HepG2 (cell line): ENCODE measurements at regions not wholly inside any gene's neighbourhood (a gene's known extent, or its start where the extent isn't known, plus 50 kb on each side); places are given as distances from the start of the nearest gene placed in this dataset.

Experiments
- ATAC-seq: fragments of 200-7000 bp; cut with Tn5 transposase; 3 replicates; pipeline ENCODE4 v1.9.1; 2020; ENCODE audit warnings: mild to moderate bottlenecking, moderate library complexity
- BruUV-seq: library from RNA; stranded (reverse); fragments of 400-500 nt; replicated peaks from 2 replicates; lab custom pipeline; 2021; lab: Mats Ljungman, UMichigan
- CTCF ChIA-PET: fragments of 300-600 bp; formaldehyde crosslinking; extraction: SDS; loops from one replicate; lab custom pipeline; 2021; ENCODE audit warnings: low total read pairs, inconsistent platforms, low intra/inter-chr PET ratio; lab: Yijun Ruan, JAX
- POLR2A ChIA-PET: fragments of 350-600 bp; sonication (Branson Sonifier 250); formaldehyde crosslinking; loops from one replicate; lab custom pipeline; 2020; ENCODE audit warnings: antibody characterized with exemption, inconsistent platforms; lab: Yijun Ruan, JAX
- DNase-seq: peaks from one replicate; pipeline ENCODE4 v3.0.0-alpha.2; 2015; ENCODE audit warnings: low spot score
- FAIRE-seq: peaks from 3 replicates; lab custom pipeline; 2011; peaks lifted over from hg19 to GRCh38; lab: Jason Lieb, UNC
- H2AFZ ChIP-seq: one replicate; pipeline ENCODE4 v1.6.1; 2011; ENCODE audit warnings: low read length, inconsistent platforms
- H3K27ac ChIP-seq: fragments of 300-600 bp; 3 replicates; pipeline ENCODE4 v1.8.0; 2011; ENCODE audit warnings: mixed run types, mild to moderate bottlenecking, mixed read lengths, low read length, inconsistent platforms; ENCODE audit not compliant: insufficient read depth; ENCODE audit errors: extremely low read length
- H3K27me3 ChIP-seq, 2 experiments: fragments of 200-600 bp in 1 of 2; 2 replicates in 1 of 2; 3 replicates in 1 of 2; pipeline versions ENCODE4 v1.6.0 to v1.8.0; 2011; ENCODE audit warnings: low read length in 2 of 2, mild to moderate bottlenecking in 2 of 2, moderate library complexity in 2 of 2, inconsistent platforms in 1 of 2; ENCODE audit not compliant: insufficient read depth in 2 of 2, control insufficient read depth in 1 of 2
- H3K36me3 ChIP-seq, 2 experiments: fragments of 200-600 bp in 1 of 2; replicated peaks in 1 of 2; 2 replicates in 1 of 2; 3 replicates in 1 of 2; pipeline versions ENCODE4 v1.5.1 to v1.8.0; 2011; ENCODE audit warnings: low read length in 2 of 2, inconsistent platforms in 1 of 2; ENCODE audit not compliant: insufficient read depth in 2 of 2, control insufficient read depth in 1 of 2
- H3K4me1 ChIP-seq: 2 replicates; pipeline ENCODE4 v1.5.1; 2012; ENCODE audit warnings: low read length, inconsistent platforms; ENCODE audit not compliant: insufficient read depth
- H3K4me2 ChIP-seq: 2 replicates; pipeline ENCODE4 v1.6.0; 2011; ENCODE audit warnings: low read depth, low read length, inconsistent platforms
- H3K4me3 ChIP-seq, 3 experiments: fragments of 200-600 bp in 1 of 3; sonication (generic), shearing (Covaris generic) in 1 of 3; replicated peaks in 1 of 3; 2 replicates each; pipeline ENCODE4 v1.5.1; 2011 to 2016; ENCODE audit warnings: low read length in 3 of 3, inconsistent platforms in 2 of 3, low read depth in 2 of 3, mild to moderate bottlenecking in 2 of 3, control low read depth in 1 of 3, mixed read lengths in 1 of 3; ENCODE audit not compliant: insufficient read depth in 1 of 3
- H3K79me2 ChIP-seq: one replicate; pipeline ENCODE4 v1.6.1; 2011; ENCODE audit warnings: low read length, inconsistent platforms; ENCODE audit not compliant: insufficient read depth
- H3K9ac ChIP-seq: 2 replicates; pipeline ENCODE4 v1.6.0; 2011; ENCODE audit warnings: mild to moderate bottlenecking, low read depth, low read length, inconsistent platforms; ENCODE audit not compliant: insufficient read depth
- H3K9me3 ChIP-seq: 2 replicates; pipeline ENCODE4 v1.5.1; 2012; ENCODE audit warnings: mild to moderate bottlenecking, low read length
- H4K20me1 ChIP-seq: 2 replicates; pipeline ENCODE4 v1.6.0; 2011; ENCODE audit warnings: inconsistent platforms, mild to moderate bottlenecking, low read length, moderate library complexity; ENCODE audit not compliant: insufficient read depth
- ARID5B ChIP-seq: IDR thresholded peaks from 2 replicates; pipeline ENCODE4 v1.4.0; 2020; ENCODE audit warnings: mild to moderate bottlenecking, missing genetic modification reagents
- CREB1 ChIP-seq, 2 experiments: fragments of 450-650 bp in 1 of 2; IDR thresholded peaks; 2 replicates each; pipeline ENCODE4 v1.6.1; 2016 to 2017; ENCODE audit warnings: control low read depth in 1 of 2, mild to moderate bottlenecking in 1 of 2, missing compliant biosample characterization in 1 of 2, missing genetic modification characterization in 1 of 2
- TFDP2 ChIP-seq: sonication (generic); formaldehyde crosslinking; IDR thresholded peaks from 2 replicates; pipeline ENCODE4 v1.4.0; 2020; ENCODE audit warnings: missing genetic modification reagents
- WGBS: methylation state at CpG from one replicate; pipeline ENCODE4 v1.1.6; 2017; ENCODE audit warnings: low lambda C conversion rate; 5-methylcytosine and 5-hydroxymethylcytosine counted together
- in situ Hi-C: cut with HindIII; loops from 2 replicates; pipeline ENCODE4 v1.10.0; 2017; ENCODE audit warnings: low pct_unique_long_range_greater_than_20kb; ENCODE audit not compliant: extremely low pct_ligation_motif_present
- intact Hi-C: fragments of 100-400 bp; cut with micrococcal nuclease; formaldehyde crosslinking; loops from one replicate; pipeline ENCODE4 v1.10.0; 2022; ENCODE audit not compliant: unreplicated experiment
- TF ChIP-seq, protein P1 (sequence below): sonication (generic); formaldehyde crosslinking; IDR thresholded peaks from 2 replicates; pipeline ENCODE4 v1.5.1; 2020; ENCODE audit warnings: missing genetic modification reagents, mild to moderate bottlenecking, borderline replicate concordance

DNA sequence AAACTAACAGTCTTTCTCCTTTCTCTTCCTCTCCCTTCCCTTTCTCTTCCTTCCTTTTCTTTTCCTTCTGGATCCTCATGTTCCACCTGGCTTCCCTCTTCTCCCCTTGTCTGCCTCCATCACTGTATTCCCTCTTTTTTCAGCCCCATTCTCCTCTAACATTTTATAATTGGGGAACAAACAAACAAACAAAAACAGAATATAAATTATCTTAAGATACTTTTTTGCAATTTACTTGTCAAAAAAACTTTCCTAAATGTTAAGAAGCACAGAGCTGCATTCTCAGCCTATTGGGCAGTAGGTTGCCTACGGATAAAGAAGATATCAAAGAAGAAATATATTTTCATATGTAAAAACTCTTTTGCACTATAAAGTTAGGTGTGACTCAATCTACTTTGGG lies 1382.2 kb upstream of the MIR17HG start:
- no peaks in the 10 kb centered on the region for H4K20me1 ChIP-seq
- ATAC-seq (no peak), DNase-seq (no peak)
- no peak overlapping the region for H2AFZ ChIP-seq
- H3K79me2 ChIP-seq: no peaks in the 10 kb centered on the region
- BruUV-seq: no TSS peak
- 7% methylated on average over 1 of the region's 1 CpG for WGBS
- in situ Hi-C loops: no loop called here
- H3K9ac ChIP-seq: no peak overlapping the region
- ChIA-PET POLR2A (no interaction called here), CTCF (no interaction called here)
- intact Hi-C loops: no loop called here
- H3K27me3 ChIP-seq: no peaks in the 10 kb centered on the region
- H3K4me2 ChIP-seq: no peak overlapping the region
- H3K4me3 ChIP-seq: no peak overlapping the region
- H3K4me1 ChIP-seq: no peaks in the 10 kb centered on the region
- TF ChIP-seq, protein P1, sequence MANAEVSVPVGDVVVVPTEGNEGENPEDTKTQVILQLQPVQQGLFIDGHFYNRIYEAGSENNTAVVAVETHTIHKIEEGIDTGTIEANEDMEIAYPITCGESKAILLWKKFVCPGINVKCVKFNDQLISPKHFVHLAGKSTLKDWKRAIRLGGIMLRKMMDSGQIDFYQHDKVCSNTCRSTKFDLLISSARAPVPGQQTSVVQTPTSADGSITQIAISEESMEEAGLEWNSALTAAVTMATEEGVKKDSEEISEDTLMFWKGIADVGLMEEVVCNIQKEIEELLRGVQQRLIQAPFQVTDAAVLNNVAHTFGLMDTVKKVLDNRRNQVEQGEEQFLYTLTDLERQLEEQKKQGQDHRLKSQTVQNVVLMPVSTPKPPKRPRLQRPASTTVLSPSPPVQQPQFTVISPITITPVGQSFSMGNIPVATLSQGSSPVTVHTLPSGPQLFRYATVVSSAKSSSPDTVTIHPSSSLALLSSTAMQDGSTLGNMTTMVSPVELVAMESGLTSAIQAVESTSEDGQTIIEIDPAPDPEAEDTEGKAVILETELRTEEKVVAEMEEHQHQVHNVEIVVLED (CRISPR knock-in tag): no peak
- TF ChIP-seq ARID5B (CRISPR knock-in tag) (no peak), CREB1 (IDR thresholded peaks at IDR 0.05) (no peak), CREB1 (CRISPR knock-in tag; IDR thresholded peaks at IDR 0.05) (no peak), TFDP2 (CRISPR knock-in tag) (no peak)
- TF ChIP-seq, all 625 proteins: peak for 0
- no peak for FAIRE-seq
- no peaks in the 10 kb centered on the region for H3K36me3 ChIP-seq
- no peak overlapping the region for H3K27ac ChIP-seq
- H3K9me3 ChIP-seq: no peaks in the 10 kb centered on the region
